ENCODE measurements at regions not wholly inside any gene's neighbourhood (a gene's known extent, or its start where the extent isn't known, plus 50 kb on each side); places are given as distances from the start of the nearest gene placed in this dataset.
"Not testable (repeated sequence)": the region's sequence is repeated elsewhere in the genome, so short reads cannot be mapped to it uniquely, and the experiment has no call there.

DNA sequence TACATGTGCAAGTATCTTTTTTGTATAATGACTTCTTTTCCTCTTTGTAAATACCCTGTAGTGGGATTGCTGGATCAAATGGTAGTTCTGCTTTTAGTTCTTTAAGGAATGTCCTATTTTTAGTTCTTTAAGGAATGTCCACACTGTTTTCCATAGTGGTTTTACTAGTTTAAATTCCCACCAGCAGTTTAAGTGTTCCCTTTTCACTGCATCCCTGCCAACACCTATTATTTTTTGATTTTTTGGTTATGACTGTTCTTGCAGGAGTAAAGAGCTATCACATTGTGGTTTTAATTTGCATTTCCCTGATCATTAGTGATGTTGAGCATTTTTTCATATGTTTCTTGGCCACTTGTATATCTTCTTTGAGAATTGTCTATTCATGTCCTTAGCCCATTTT, 164.4 kb downstream of the RND3 start:
- not testable (repeated sequence) for H3K4me3 ChIP-seq (ENCODE audit: low read depth, low read length); DNase-seq (ENCODE audit: low read depth)

DNA sequence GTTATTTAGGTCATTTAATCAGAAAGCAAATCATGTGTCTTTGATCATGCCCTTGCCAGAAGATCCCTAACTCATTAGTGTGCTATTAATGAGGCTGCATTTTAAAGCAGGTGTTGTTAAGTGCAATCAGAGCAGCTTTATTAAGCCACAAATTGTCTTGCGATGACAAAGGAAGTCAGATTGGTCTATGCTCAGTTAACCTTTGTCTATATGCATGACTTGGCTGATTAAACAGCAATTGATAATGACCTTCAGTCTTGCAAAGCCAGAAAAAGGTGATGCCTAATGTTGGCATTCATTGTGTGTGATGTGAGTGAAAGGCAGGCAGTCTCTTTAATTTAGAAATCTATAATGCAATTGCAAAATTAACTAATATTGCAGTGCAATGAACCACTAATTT, 166.9 kb downstream of the RND3 start:
- no peak for DNase-seq (ENCODE audit: low read depth)
- H3K4me3 ChIP-seq (ENCODE audit: low read depth, low read length): no peak overlapping the region

DNA sequence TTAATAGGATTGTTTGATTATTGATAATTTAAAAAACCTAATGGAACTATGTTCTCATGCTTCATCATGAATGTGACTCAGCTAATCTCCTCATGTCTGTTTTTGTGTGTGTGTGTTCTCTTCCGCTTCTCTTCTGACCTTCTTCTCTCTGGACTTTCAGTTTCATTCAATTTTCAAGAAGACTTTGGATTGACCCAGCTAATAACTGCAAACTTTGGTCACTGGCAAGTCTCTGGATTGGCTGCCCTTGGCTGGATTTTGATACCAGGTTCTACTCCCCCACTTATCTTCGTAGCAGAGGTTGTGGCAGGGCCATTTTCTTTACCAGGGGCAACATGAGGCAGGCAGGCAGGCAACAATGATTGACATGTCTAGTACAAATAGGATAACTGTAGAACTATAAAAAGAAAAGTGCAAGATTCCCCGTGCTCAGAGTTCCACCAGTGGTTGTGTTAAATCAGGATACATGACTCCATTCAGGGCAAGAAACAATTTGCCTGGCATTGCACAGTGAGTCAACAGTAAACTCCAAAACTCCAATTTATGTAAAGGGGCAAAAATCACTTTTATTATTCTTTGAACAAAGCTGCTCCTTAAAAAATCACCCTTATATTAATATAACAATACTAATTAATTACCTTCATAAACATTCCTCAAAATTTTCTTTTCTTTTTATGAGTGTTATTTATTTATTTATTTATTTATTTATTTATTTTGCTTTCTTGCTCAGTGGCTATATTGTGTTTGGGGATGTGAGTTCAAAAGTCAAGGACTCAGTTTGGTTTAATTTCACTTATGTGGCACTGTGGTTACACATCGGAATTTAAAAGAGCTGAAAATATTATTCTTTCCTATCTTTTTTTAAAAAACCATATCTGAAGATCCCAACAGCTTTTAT, 167.6 kb downstream of the RND3 start:
- no peak for DNase-seq (ENCODE audit: low read depth)
- H3K4me3 ChIP-seq (ENCODE audit: low read depth, low read length): no peak overlapping the region

DNA sequence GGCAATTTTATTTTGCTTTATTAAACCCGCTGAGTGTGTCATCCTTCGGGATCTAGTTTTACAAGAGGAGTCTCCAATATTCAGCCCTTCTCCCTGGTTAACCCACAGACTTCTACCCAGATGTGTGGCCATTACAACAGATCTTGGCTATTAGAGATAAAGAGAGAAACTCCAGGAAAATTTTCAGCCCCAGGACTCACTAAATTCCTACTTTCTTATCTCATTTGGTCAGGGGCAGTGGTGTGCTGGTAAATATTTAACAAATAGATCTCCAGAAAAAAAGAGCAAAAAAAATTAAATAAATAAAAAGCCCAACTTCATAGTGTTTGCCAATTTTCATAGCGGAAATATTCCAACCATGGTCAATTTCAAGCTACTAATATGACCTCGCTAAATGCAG, 168.4 kb downstream of the RND3 start:
- no peak overlapping the region for H3K4me3 ChIP-seq (ENCODE audit: low read depth, low read length)
- DNase-seq (ENCODE audit: low read depth): no peak

DNA sequence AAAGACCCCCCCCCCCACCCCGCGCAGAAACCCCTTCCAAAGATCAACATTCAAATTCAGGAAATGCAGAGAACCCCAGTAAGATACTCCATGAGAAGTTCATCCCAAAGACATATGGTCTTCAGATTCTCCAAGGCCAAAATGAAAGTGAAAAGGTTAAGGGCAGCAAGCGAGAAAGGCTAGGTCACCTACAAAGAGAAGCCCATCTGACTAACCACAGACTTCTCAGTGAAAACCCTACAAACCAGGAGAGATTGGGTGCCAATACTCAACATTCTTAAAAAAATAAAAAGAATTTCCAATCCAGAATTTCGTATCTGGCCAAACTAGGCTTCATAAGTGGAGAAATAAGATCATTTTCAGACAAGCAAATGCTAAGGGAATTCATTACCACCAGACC, 175.2 kb downstream of the RND3 start:
- H3K4me3 ChIP-seq (ENCODE audit: low read depth, low read length): no peak overlapping the region
- no peak for DNase-seq (ENCODE audit: low read depth)

DNA sequence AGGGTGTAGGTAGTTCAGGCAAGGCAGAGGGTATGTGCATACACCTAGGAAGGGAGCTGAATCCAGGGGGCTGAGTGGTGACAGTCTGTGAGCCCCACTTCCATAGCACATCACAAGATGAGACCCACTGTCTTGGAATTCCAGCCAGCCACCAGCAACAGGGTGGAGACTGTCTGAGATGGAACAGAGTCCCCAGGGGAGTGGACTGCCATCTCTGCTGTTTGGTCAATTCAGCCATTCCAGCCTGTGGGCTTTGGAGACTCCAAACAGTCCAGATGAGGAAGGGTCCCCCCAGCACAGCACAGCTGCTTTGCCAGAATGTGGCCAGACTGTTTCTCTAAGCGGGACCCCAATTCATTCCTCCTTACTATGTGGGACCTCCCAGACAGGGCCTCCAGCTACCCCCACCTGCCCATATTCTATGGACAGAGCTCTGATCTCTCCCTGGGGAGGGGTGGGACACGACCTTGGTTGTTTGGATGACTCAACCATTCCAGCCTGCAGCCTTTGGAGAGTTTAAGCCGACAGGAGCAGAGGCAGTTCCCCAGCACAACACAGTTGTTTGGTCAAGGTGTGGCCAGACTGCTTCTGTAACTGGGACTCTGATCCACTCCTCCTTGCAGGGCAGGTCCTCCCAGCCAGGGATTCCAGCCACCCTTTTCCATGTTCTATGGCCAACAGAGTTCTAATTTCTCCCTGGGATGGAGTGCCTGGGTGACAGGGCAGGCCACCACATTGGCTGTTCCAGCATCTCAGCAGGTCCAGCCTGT, 178.0 kb downstream of the RND3 start:
- no peak for DNase-seq (ENCODE audit: low read depth)

DNA sequence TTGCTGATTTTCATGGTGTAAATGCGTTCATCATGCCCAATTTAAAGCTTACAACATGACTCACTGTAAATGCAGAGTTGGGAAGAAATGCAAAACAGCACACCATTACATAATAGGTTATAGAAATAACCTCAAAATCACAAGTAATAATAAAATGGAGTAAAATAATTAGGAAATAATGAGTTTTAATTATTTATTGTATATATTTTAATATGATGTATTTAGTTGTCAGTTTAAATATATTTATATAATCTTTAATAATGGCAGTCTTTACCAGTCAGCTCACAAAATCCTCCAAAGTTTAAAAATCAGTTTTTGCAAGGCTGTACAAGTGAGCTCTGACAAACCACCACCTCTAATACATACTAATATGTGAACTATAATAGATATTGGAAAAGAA, 180.2 kb downstream of the RND3 start:
- no peak for DNase-seq (ENCODE audit: low read depth)
- H3K4me3 ChIP-seq (ENCODE audit: low read depth, low read length): no peak overlapping the region

More for the DNA sequence above, 178.0 kb downstream of the RND3 start:
- H3K4me3 ChIP-seq (ENCODE audit: low read depth, low read length): no peak overlapping the region

DNA sequence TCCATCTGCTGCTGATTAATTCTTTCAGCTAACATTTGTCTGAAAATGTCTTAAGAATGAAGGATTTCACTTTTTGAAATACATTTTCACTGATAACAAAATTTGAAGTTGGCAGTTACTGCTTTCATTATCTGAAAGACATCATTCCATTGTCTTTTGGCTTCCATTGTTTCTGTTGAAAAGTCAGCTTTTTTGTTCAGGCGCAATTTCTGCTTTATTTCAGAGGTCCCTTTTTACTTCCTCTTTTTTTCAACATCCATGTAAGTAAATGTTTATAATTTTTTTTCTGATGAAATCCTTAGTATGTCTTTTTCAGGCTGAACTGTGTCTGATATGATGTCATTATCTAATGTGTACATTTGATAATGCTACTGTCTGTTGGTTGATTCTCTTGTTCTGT, 184.2 kb downstream of the RND3 start:
- H3K4me3 ChIP-seq (ENCODE audit: low read depth, low read length): no peak overlapping the region
- no peak for DNase-seq (ENCODE audit: low read depth)

DNA sequence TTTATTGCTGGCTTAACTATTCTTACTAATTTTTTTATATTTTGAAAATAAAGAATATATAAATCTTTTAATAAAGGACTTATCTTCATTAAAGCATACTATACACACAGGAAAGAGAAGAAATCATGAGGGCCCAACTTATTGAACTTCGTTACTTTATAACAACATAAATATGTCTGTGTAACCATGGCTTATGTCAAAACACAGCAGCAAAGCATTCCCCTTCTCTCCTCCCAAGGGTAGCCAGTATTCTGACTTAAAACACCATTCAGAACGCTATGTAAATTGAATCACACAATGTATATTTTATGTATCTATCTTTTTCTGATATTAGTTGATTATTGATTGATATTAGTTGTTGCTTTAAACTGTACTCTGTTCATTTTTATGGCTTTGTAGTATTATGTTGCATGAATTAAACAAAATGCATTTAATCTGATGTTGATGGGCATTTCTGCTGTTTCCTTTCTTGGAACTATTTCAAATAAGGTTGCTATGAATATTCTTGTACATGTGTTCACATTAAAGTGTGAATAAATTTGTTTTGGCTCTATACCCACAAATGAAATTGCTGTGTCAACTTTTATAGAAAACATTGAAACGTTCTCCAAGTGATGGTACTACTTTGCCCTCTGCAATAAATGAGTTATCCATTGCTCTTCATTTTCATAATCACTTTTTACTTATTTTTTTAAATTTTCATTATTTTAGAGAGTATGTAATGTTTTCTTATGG, 188.7 kb downstream of the RND3 start:
- no peak for DNase-seq (ENCODE audit: low read depth)
- H3K4me3 ChIP-seq (ENCODE audit: low read depth, low read length): no peak overlapping the region

DNA sequence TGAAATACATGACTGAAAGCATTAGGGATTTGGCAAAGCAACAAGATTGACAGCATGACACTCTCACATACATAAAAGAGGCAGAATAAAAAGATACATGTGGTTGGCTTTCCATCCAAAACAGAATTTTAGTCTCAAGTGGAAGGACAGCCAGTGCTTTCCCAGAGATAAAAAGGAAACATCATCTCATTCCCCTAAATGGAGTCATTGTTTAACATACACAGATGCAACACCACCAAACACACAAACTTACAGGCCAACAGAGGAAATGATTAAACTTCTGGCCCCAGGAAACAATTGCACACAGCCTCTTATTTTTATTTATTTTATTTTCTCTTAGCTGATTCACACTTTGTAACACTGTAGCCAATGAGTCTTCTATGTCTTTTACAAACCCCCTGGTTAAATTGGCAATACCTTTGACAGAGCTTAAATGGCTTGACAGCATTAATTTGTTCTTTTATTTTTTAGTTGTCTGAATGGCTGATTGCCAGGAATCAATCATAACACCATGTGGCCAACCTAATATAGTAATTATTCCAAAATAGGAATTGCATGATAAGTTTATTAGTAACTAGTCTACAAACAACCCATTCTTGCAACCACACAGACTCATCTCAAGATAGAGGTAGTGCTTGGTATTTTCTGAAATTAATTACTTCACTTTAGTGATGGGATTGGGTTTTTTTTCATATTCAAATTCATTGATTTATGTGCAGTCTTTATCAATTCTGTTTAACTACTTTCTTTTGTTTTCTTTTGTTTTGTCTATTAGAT, 190.5 kb downstream of the RND3 start:
- no peak overlapping the region for H3K4me3 ChIP-seq (ENCODE audit: low read depth, low read length)
- DNase-seq (ENCODE audit: low read depth): peak; percentile 53

DNA sequence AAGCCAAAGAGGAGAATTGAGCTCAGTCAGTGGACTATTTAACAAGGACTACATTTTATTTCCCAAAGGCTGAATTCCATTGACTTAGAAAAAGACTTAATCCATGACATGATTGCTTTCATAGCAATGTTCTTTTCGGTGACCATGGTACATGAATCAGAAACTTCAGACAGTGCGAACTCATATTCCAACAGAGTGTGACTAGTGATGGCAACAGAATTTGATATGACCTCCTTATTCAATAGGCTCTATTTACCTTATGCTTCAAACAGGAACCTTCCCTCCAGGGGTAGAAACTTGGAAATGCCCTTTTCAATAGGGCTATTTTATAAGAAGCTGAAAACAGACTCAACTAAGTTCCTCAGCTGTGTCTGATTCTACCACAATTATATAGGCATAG, 191.9 kb downstream of the RND3 start:
- DNase-seq (ENCODE audit: low read depth): no peak
- no peak overlapping the region for H3K4me3 ChIP-seq (ENCODE audit: low read depth, low read length)

DNA sequence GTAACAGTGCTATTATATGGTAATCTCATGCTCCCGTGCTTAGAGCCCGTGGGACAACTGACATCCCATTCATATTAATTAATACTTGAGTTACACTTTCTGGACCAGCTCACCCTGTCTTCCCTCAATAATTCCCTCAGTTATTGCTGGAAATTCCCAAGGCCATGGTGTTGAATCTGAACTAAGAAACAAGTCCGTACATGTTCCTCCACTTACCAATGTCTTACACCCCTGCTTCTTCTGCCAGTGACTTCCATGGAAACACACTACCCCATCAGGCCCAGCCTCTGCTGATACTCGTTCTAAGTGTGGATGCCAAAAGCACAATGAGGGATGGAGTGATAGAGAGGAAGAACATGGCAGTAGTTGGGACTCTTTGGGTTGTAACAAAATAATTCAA, 193.7 kb downstream of the RND3 start:
- no peak overlapping the region for H3K4me3 ChIP-seq (ENCODE audit: low read depth, low read length)
- no peak for DNase-seq (ENCODE audit: low read depth)

DNA sequence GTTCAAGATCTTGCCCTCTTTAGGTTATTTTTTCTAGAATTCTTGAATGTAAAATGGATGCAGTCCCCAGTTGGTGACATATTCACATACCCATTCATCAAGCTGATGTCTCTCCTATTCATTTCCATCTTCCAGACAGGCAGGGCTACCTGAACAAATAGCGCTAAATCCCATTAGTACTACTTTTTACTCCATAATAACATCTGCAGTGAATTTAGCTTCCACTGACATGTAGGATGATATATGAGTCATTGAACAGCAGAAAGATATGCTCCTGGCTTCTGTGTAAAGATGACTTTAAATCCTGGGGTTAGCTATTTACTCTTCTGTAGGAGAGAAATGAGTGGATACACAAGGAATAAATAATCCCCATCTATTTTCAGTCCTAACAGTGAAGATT, 194.7 kb downstream of the RND3 start:
- DNase-seq (ENCODE audit: low read depth): no peak
- no peak overlapping the region for H3K4me3 ChIP-seq (ENCODE audit: low read depth, low read length)

DNA sequence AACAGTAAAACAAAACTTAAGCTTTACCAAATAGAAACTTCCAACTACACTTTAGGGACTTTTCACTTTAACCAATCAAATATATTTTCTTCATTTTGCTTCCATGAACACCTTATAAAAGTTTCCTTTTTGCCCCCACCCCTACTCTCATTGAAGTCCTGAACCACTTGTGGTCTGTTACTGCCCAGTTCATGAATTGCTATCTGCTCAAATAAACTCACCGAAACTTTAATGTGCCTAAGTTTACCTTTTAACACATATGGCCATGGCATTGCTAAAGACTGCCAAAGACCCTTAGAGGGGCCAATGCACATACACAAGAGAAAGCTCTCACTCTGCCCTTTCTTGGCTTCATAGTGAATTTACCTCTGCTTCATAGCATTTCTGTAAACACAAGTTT, 195.3 kb downstream of the RND3 start:
- no peak for DNase-seq (ENCODE audit: low read depth)
- H3K4me3 ChIP-seq (ENCODE audit: low read depth, low read length): no peak overlapping the region

DNA sequence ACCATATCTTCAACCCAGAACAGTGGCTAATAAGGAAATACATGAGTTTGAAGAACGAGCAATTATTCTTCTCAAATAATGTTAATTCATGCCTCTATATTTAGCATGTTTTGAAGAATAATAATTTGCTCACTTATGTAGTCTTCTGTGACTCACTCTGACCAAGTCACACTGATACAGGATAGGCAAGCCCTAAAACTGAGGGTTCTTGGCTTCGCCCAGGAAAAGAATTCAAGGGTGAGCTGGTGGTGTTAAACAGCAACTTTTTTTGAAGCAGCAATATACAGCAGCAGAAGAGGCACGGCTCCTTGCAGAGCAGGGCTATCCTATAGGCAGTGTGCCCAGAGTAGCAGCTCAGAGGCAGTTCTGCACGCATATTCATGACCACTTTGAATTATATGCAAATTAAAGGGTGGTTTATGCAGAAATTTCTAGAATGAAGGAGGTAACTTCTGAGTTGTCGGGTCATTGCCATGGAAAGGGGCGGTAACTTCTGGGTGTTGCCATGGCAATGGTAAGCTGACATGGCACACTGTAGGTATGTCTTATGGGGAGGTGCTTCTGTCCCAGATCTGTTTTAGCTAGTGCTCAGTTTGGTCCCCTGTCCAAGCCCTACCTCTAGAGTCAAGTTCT, 200.6 kb downstream of the RND3 start:
- DNase-seq (ENCODE audit: low read depth): no peak
- H3K4me3 ChIP-seq (ENCODE audit: low read depth, low read length): no peak overlapping the region

DNA sequence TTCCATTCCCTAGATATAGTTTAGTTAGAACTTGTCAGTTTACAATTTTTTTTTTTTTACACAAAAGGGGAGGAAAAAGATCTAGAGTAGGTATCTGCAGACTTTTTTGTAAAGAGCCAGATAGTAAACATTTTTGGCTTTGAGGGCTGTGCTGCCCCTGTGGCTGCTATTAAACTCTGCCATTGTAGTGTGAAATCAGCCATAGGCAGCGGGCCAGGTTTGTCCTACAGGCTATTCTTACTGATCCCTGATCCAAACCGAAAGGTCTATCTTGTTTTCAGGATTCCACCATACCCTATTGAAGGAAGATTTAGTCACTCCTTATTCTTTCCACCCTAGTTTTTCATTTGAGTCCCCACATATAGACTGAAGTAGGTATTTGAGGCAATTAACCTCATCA, 203.4 kb downstream of the RND3 start:
- H3K4me3 ChIP-seq (ENCODE audit: low read depth, low read length): no peak overlapping the region
- DNase-seq (ENCODE audit: low read depth): no peak

DNA sequence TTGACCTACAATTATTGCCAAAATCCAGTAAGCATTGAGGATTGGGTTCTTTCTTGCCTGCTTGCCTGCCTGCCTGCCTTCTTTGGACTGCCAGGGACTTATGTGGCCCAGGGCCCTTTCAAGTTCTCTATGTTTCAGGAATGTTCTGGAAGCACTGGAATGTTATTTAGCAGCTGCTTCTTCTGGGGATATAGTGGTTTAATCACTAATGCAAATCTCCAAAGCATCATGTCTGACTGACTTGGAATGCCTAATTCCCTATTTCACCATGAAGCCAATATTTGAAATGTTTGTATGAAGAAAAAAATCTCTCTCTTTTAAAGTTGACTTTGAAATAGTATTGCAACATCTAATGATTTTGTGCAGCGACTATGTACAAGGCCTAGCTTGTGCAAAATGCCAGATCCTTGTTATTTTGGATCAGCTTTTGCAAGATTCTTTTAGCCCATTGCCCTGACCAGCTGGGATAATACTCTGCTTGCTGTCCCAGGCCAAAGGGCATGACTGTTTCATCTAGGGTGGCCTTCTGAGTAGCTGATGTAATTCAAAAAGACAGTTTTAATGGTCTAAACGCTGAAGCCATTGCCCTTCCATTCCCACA, 204.6 kb downstream of the RND3 start:
- no peak for DNase-seq (ENCODE audit: low read depth)
- H3K4me3 ChIP-seq (ENCODE audit: low read depth, low read length): no peak overlapping the region

DNA sequence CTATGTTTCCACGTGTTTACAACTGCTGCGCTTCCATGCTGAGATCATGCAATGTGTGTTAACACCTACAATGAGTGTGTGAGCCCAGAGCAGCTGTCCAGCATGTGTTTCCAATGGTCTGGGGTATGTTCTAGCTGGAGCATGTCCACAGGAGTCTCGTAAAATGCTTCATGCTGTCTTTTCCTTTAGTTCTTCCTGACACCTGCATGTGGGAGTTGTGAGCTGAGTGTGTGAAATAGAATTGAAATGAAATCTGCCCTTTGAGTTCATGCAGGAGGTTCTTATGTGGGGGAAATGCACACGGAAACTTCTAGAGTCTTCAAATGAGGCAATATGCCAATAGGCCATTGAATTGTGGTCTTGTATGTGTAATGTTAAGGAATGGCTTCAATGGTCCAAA, 205.1 kb downstream of the RND3 start:
- no peak overlapping the region for H3K4me3 ChIP-seq (ENCODE audit: low read depth, low read length)
- no peak for DNase-seq (ENCODE audit: low read depth)

DNA sequence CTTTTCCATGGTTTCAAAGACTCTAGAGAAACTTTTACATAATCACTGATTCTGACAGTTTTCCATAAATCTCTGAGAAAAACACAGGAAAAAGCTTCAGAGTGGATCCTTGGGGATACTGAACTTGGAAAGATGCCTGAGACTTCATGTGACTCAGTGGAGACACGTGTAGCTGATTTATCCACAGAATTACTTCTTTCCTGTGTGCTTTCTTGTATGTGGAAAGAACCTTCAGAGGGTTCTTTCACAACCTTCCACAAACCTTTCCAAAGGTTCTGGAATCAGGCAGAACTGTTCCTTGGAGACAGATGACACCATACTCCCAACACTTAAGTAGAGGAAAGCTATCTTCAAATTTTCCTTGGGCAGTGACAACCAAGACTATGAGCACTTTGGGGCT, 207.2 kb downstream of the RND3 start:
- peak; percentile 91 for DNase-seq (ENCODE audit: low read depth)
- no peak overlapping the region for H3K4me3 ChIP-seq (ENCODE audit: low read depth, low read length)

Data from skeletal muscle cell (primary cell).